Peyer's patch (tissue), 4 donors: ENCODE measurements at regions not wholly inside any gene's neighbourhood (a gene's known extent, or its start where the extent isn't known, plus 50 kb on each side); places are given as distances from the start of the nearest gene placed in this dataset.

Experiments used
- CTCF ChIP-seq, 6 experiments: fragments of 450-650 bp in 4 of 6; fragments of 200-600 bp in 2 of 6; sonication (generic) in 1 of 6; IDR thresholded peaks; one replicate each; pipeline ENCODE4 v1.5.1; 2017 to 2019; ENCODE audit warnings: antibody characterized with exemption in 6 of 6, mild to moderate bottlenecking in 3 of 6, moderate library complexity in 1 of 6
- POLR2A ChIP-seq, 2 donors: fragments of 450-650 bp; IDR thresholded peaks; one replicate each; pipeline ENCODE4 v1.5.1; 2017; ENCODE audit warnings: antibody characterized with exemption in 2 of 2, mild to moderate bottlenecking in 2 of 2, moderate library complexity in 2 of 2

- TF ChIP-seq POLR2A (IDR thresholded peaks at IDR 0.05), result no peak
- TF ChIP-seq CTCF (IDR thresholded peaks at IDR 0.05), result no peak
These were observed 1298.1 kb downstream of the EPHA7 start for GRCh38 chr6:92121228-92121627.
